CD4-positive, alpha-beta T cell (primary cell): ENCODE measurements at regions not wholly inside any gene's neighbourhood (a gene's known extent, or its start where the extent isn't known, plus 50 kb on each side); places are given as distances from the start of the nearest gene placed in this dataset.

Experiments used
- ATAC-seq: fragments of 200-7000 bp; cut with Tn5 transposase; one replicate; pipeline ENCODE4 v1.10.0; 2022; ENCODE audit warnings: mild to moderate bottlenecking; ENCODE audit not compliant: poor library complexity
- CTCF ChIA-PET: fragments of 350-600 bp; sonication (Branson Sonifier 250); formaldehyde crosslinking; loops from one replicate; lab custom pipeline; 2021; ENCODE audit warnings: antibody characterized with exemption, inconsistent platforms; lab: Charles Lee
- POLR2A ChIA-PET: fragments of 350-600 bp; sonication (Branson Sonifier 250); formaldehyde crosslinking; loops from one replicate; lab custom pipeline; 2021; ENCODE audit warnings: antibody characterized with exemption, inconsistent platforms; lab: Charles Lee
- DNase-seq, 14 experiments: peaks; one replicate each; pipeline ENCODE4 v3.0.0-alpha.2; 2013 to 2020; ENCODE audit warnings: mixed read lengths in 2 of 14
- H3K27ac ChIP-seq, 2 donors: one replicate each; pipeline versions ENCODE4 v1.5.1 to v1.7.0; 2013; ENCODE audit warnings: low read length in 2 of 2, low read depth in 1 of 2, mild to moderate bottlenecking in 1 of 2
- H3K27me3 ChIP-seq, 2 experiments: 1 replicate in 1 of 2; 2 replicates in 1 of 2; pipeline versions ENCODE4 v1.6.1 to v1.7.0; 2013; ENCODE audit warnings: low read length in 2 of 2, control low read depth in 1 of 2, mild to moderate bottlenecking in 1 of 2, moderate library complexity in 1 of 2; ENCODE audit not compliant: insufficient read depth in 2 of 2, control insufficient read depth in 1 of 2
- H3K36me3 ChIP-seq: one replicate; pipeline ENCODE4 v1.6.1; 2013; ENCODE audit warnings: low read length, control low read depth; ENCODE audit not compliant: insufficient read depth
- H3K4me1 ChIP-seq: one replicate; pipeline ENCODE4 v1.6.1; 2013; ENCODE audit warnings: low read length, control low read depth; ENCODE audit not compliant: insufficient read depth
- H3K4me3 ChIP-seq: one replicate; pipeline ENCODE4 v1.5.1; 2013; ENCODE audit warnings: mild to moderate bottlenecking, low read length, moderate library complexity
- H3K9me3 ChIP-seq, 2 experiments: 1 replicate in 1 of 2; 2 replicates in 1 of 2; pipeline versions ENCODE4 v1.6.1 to v1.7.0; 2013; ENCODE audit warnings: low read length in 2 of 2, mild to moderate bottlenecking in 2 of 2, control low read depth in 1 of 2, moderate library complexity in 1 of 2; ENCODE audit not compliant: control insufficient read depth in 1 of 2, insufficient read depth in 1 of 2
- H3K27ac Mint-ChIP-seq: one replicate; pipeline ENCODE4 v1.8.0; 2020; ENCODE audit warnings: mixed read lengths
- H3K27me3 Mint-ChIP-seq: one replicate; pipeline ENCODE4 v1.8.0; 2021; ENCODE audit warnings: mixed read lengths
- H3K36me3 Mint-ChIP-seq: one replicate; pipeline ENCODE4 v1.8.0; 2021; ENCODE audit warnings: low read depth, mixed read lengths
- H3K4me1 Mint-ChIP-seq: one replicate; pipeline ENCODE4 v1.8.0; 2021; ENCODE audit warnings: low read depth, mixed read lengths
- H3K4me3 Mint-ChIP-seq: one replicate; pipeline ENCODE4 v1.8.0; 2020; ENCODE audit warnings: mild to moderate bottlenecking, mixed read lengths
- H3K9me3 Mint-ChIP-seq: one replicate; pipeline ENCODE4 v1.8.0; 2020; ENCODE audit warnings: mixed read lengths
- intact Hi-C, 2 experiments: fragments of 100-400 bp; cut with DNase I in 1 of 2; cut with micrococcal nuclease in 1 of 2; formaldehyde crosslinking; loops; one replicate each; pipeline versions ENCODE4 v1.15.1 to v1.9.0; 2023 to 2025; cut with DNase I, micrococcal nuclease
- TF ChIP-seq, protein P1 (sequence below): fragments of 200-600 bp; IDR thresholded peaks from one replicate; pipeline ENCODE4 v1.8.0; 2022; ENCODE audit warnings: antibody characterized with exemption, mild to moderate bottlenecking

DNA sequence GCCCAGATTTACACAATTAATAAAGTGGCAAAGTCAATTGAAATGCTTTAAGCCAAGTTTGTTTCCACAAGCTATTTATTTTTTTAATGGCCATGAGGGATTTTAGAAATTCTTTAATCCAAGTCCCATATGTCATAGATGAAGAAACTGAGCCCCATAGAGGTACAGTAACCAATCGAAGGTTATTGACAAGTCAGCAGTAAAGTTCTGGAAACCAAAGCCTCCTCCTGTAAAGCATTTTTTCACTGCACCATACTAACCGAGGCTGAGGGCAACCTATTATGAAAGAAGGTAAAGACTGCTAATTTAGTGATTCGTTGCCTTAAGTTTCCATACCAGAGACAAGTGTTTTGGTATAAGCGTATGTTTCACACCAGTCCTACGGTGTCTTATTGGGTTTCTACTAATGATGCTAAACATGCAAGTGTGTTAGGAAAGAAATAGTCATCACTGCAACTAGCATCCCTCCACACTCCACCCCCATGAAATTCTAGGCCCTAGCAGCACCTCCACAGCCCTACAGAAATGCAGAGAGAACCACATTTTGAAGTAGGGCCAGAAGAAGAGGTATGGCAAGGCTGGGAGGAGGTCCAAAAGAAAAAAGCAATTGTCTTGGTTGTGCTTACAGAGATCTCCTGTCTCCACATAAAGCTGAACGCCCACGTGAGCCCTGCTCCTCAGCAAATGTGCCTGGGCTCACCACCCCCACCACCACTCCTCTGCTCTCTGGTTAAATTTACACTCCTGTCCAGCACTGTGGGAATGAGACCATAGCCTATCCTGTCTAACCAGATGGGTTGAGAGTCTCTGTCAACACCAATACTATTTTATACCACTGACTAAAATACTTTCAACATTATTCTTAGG, 271.1 kb upstream of the G2E3 start:
- DNase-seq (no peak), ATAC-seq (no peak)
- Mint-ChIP-seq H3K27me3 (peaks cover 11% of the 10 kb centered on the region), H3K4me1 (no peaks in the 10 kb centered on the region), H3K36me3 (no peaks in the 10 kb centered on the region), H3K9me3 (no peaks in the 10 kb centered on the region), H3K27ac (no peak overlapping the region), H3K4me3 (no peak overlapping the region)
- CTCF ChIA-PET, result no interaction called here
- TF ChIP-seq, protein P1, sequence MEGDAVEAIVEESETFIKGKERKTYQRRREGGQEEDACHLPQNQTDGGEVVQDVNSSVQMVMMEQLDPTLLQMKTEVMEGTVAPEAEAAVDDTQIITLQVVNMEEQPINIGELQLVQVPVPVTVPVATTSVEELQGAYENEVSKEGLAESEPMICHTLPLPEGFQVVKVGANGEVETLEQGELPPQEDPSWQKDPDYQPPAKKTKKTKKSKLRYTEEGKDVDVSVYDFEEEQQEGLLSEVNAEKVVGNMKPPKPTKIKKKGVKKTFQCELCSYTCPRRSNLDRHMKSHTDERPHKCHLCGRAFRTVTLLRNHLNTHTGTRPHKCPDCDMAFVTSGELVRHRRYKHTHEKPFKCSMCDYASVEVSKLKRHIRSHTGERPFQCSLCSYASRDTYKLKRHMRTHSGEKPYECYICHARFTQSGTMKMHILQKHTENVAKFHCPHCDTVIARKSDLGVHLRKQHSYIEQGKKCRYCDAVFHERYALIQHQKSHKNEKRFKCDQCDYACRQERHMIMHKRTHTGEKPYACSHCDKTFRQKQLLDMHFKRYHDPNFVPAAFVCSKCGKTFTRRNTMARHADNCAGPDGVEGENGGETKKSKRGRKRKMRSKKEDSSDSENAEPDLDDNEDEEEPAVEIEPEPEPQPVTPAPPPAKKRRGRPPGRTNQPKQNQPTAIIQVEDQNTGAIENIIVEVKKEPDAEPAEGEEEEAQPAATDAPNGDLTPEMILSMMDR, result no peak
- Histone ChIP-seq H3K36me3 (no peaks in the 10 kb centered on the region), H3K4me1 (no peaks in the 10 kb centered on the region), H3K4me3 (no peak overlapping the region), H3K27ac (no peak overlapping the region), H3K27me3 (no peaks in the 10 kb centered on the region), H3K9me3 (no peaks in the 10 kb centered on the region)
- POLR2A ChIA-PET, result no interaction called here
- intact Hi-C loops, result no loop called here

DNA sequence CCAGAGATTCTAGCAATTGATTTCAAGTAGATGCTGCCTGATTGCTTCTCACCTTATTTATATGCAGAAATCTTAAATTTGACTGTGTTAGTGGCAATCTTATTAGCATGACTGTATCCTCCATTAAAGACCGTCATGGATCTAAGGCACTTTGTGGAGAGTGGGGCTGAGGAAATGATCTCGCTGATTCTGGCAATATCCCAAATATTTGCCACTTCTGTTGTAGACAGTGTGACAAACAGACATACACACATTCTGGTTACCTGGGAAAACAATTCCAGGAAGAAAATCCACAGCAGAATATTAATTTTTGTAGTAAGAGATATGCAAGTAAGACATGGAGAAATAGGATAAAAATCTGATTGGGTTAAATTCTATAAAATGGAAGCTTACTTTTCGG, 269.0 kb upstream of the G2E3 start:
- ChIA-PET CTCF (no interaction called here), POLR2A (no interaction called here)
- DNase-seq (no peak), ATAC-seq (no peak)
- Histone ChIP-seq H3K27ac (no peak overlapping the region), H3K27me3 (no peaks in the 10 kb centered on the region), H3K4me3 (no peak overlapping the region), H3K9me3 (no peaks in the 10 kb centered on the region), H3K36me3 (no peaks in the 10 kb centered on the region), H3K4me1 (no peaks in the 10 kb centered on the region)
- H3K27me3 Mint-ChIP-seq, result peaks cover 11% of the 10 kb centered on the region
- TF ChIP-seq, protein P1, result no peak
- no peaks in the 10 kb centered on the region for H3K36me3 Mint-ChIP-seq
- no peak overlapping the region for H3K27ac Mint-ChIP-seq
- no peak overlapping the region for H3K4me3 Mint-ChIP-seq
- no peaks in the 10 kb centered on the region for H3K9me3 Mint-ChIP-seq
- H3K4me1 Mint-ChIP-seq, result no peaks in the 10 kb centered on the region
- intact Hi-C loops, result no loop called here

DNA sequence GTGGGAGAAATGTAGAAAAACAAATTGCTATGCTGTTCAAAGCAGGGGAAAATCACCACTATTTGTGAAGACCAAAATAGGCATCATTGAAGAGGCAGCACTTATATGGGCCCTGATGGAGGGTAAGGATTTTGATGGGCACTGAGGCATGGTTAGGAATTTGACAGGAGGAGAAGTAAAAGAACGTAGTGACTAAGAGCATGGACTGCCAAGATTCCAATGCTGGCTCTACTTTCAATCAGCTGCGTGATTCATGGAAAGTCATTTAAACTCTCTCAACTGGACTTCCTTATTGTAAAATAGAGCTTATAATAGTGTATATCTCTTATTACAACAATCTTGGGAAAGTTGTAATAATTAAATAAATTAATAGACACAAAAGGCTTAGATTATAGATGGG, 267.7 kb upstream of the G2E3 start:
- TF ChIP-seq, protein P1, result no peak
- Mint-ChIP-seq H3K36me3 (no peaks in the 10 kb centered on the region), H3K27ac (no peak overlapping the region), H3K4me3 (no peak overlapping the region), H3K4me1 (no peaks in the 10 kb centered on the region), H3K27me3 (peaks cover 19% of the 10 kb centered on the region), H3K9me3 (no peaks in the 10 kb centered on the region)
- ATAC-seq (no peak), DNase-seq (no peak)
- ChIA-PET POLR2A (no interaction called here), CTCF (no interaction called here)
- no peak overlapping the region for H3K27ac ChIP-seq
- H3K27me3 ChIP-seq, result no peaks in the 10 kb centered on the region
- no peaks in the 10 kb centered on the region for H3K4me1 ChIP-seq
- intact Hi-C loops, result no loop called here
- no peaks in the 10 kb centered on the region for H3K36me3 ChIP-seq
- no peak overlapping the region for H3K4me3 ChIP-seq
- H3K9me3 ChIP-seq, result no peaks in the 10 kb centered on the region
